Stimulated activated CD4-positive, alpha-beta T cell treated with anti-CD3 and anti-CD28 coated beads, Interleukin-1b, Interleukin-23, amount 100 ng/mL, for 1 hour (primary cell): ENCODE measurements at regions not wholly inside any gene's neighbourhood (a gene's known extent, or its start where the extent isn't known, plus 50 kb on each side); places are given as distances from the start of the nearest gene placed in this dataset.

ENCODE experiments used
- DNase-seq, 2 donors: peaks; one replicate each; pipeline ENCODE4 v3.0.0-alpha.2; 2020; ENCODE audit warnings: low read depth in 2 of 2

- no peak for DNase-seq
Observed at GRCh38 chr2:22817197-22817596, 567.8 kb upstream of the KLHL29 start.

- DNase-seq: no peak
Observed at GRCh38 chr2:22821458-22821857, 563.5 kb upstream of the KLHL29 start.

DNA sequence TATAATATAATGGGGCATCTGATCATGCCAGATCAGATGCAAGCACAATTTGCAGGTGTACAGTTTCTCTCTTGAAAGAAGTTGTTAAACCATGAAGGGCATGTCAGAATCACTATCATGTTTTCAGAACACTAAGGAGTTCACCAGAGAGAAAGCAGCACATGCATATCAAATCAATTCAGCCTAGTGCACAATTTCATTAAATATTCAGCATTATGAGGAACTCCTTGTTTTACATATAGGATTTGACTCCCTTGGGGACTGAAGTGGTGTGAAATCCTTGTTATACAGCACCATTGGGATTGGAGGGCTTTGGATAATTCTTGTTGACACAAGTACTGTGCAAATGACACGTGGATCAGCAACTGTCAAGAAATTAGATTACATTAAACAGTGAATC, 562.1 kb upstream of the KLHL29 start:
- DNase-seq: no peak

DNA sequence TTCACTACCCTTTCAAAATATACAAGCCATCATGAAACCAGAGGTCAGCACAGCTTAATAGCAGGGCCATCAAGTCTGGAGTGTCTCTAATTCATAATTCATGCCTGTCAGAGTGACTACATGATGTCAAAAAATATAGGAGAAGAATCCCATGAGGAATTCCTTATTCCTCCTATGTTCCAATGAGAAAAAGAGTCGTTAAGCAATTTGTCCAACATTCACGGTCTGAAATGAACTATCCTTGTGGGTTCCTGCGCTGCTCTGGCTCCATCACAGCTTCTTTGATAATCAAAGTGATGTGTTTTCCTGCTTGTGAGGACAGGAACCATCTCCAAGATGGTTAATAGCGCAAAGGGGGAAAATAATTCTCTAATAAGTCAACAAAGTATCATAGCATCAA, 560.4 kb upstream of the KLHL29 start:
- DNase-seq: no peak

GRCh38 chr2:22826703-22827102, 558.3 kb upstream of the KLHL29 start:
- no peak for DNase-seq

- DNase-seq: no peak
Observed at GRCh38 chr2:22829791-22830190, 555.2 kb upstream of the KLHL29 start.

- no peak for DNase-seq
Observed at GRCh38 chr2:22832196-22832595, 552.8 kb upstream of the KLHL29 start.

DNA sequence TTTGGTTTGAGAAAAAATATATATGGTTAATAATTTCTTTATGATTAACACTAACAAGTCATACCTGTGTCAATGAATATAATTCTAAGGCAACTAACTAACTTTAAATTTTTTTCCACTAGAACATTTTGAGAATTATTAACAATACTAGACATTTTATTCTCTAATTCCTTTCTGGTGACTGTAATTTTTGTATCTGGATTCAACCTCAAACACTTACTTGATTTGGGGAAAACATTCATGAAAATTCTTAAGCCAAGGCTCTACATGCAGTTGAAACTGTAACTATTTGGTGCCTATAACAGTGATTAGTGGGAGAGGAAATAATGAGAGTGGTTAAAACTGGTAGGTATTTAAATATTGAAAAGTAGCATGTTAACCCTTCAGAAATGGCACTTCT, 546.5 kb upstream of the KLHL29 start:
- no peak for DNase-seq

DNA sequence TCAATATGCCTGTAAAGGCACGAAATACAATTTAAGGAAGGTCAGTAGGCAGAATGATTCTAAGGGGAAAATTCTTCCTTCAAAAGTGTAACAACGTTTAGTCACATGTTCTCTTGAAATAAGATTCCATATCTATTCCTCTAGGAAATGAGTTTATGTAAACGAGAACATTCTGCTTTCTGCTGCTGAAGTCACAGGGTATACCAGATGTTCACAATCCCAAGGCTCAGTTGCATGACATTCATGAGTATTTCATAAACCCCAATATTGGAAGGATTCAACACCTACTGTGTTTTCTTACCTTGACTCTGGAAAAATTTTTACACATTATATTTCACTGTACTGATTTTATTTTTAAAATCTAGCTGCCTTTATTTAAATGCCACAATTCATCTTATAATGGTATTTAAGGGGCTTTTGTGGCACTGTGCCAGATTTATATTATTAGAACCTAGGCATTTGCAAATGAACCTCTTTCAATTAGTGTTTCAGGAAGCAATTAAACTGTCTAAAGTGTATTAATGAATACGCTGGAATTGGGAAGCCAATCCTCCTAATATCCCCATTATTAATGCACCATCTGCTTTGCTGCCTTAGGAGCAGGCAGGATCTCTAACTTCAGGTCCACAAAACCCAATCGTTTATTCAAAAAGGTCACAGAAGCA, 542.6 kb upstream of the KLHL29 start:
- no peak for DNase-seq

- no peak for DNase-seq
Observed at GRCh38 chr2:22843919-22844537, 541.0 kb upstream of the KLHL29 start.

- no peak for DNase-seq
Observed at GRCh38 chr2:22850310-22850709, 534.7 kb upstream of the KLHL29 start.

DNA sequence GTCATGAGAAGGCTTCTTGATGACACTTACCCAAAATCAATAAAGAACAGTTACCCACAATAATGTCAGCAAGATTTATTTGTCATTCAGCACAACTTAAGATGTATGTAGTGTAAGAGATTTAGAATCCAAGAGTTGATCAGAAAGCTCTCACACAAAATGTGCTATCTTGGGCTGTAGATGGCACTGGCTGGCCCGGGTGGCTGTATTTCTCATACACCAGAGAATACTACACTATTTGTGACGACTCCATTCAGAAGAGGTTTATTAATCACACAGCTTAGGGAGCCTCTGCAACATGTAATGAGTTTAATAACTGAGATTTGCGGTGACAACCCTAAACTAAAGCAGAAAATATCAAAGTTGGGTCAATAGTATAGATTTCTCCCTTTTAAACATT, 530.4 kb upstream of the KLHL29 start:
- no peak for DNase-seq

- DNase-seq: no peak
Observed at GRCh38 chr2:22855081-22855480, 529.9 kb upstream of the KLHL29 start.

DNA sequence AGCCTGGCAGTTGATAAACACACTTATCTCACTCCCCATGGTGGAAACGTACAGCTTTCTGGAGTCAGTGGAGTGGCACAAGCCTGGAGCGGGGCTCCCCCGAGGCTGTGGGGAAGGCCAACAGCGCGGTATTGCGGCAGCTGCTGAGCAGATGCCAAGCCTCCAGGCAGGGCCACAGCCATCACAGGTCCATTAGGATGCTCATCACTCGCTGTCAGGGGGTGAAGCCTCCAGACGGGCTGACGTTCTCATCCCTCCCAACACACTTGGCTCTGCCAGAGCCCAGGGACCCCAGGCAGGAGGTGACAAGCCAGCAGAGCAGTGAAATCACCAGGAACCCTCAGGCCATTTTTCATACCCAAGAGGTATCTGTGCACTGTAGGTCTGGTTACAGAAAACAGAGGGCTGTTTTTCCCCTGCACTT, 529.2 kb upstream of the KLHL29 start:
- no peak for DNase-seq

DNA sequence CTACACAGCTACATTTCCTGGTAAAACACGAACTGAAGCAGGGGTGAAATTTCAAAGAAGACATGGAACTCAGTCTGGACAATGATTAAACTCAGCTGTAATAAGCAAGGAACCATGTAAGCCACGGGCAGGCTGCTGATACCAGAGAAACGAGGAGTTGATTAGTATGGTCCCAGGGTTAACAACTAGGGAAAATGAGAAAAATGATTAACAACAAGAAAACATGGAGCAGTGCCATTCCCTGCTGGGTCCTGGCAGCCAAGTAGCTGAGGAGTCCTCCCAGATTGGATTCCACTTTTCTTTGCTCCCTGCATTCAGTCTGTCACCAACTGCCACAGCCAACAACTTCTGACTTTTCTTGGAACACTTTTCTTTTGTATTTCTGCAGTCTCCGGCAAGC, 517.0 kb upstream of the KLHL29 start:
- DNase-seq: no peak

DNA sequence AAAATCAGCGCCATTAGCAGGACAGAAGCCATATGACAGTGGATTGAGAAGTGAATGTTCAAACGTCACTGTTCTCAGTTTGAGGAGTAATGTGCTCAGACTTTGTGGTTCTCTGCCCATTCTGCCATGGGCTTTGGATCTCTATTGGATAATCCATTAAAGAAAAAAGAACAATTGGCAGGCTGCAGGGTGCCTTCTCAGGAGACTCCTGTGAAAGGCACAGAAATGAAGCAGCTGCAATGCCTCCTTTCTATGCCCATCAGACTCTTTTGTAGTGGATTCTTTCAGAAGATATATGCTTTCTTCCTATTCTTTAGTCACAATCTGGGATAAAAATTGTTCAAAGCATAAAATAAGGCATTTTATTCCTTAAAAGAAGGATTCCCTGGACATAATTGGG, 506.9 kb upstream of the KLHL29 start:
- no peak for DNase-seq

DNA sequence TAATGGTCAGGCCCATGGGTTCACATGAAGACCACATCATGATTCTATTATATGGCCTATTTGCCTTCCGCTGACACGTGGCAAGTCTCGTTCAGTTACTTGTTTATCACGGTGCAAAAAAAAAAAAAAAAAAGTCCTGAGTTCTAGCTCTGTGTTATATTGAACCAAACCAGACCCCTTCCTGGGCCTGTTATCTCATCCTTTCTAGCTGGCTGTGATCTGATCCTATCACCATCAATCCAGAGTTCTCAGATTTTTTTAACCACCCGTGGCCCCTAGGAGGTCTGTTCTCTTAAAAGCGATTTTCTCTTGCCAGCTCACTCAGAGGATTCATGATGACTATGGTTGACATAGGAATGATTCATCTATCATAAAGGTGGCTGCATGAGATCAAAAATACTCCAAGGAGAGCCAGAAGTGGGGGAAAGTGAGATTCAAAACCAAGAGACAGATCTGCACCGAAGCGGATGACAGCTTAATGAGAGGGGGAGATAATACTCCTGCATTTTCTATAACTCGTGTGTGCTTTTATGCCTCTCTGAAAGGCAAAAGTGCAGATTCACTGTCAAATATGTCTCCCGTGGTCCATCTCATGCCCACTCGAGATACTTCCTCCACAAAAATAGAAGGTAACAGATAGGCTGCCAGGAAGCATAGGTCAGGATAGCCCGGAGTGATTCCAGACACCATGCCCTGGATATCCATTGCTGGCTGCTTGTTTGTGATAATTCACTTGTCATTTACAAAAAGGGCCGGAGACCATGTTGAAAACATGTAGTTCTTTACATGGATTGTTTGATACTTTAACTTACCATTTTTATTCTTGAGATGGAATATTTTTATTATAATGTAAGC, 505.7 kb upstream of the KLHL29 start:
- no peak for DNase-seq

GRCh38 chr2:22880161-22880560, 504.8 kb upstream of the KLHL29 start:
- DNase-seq: no peak

DNA sequence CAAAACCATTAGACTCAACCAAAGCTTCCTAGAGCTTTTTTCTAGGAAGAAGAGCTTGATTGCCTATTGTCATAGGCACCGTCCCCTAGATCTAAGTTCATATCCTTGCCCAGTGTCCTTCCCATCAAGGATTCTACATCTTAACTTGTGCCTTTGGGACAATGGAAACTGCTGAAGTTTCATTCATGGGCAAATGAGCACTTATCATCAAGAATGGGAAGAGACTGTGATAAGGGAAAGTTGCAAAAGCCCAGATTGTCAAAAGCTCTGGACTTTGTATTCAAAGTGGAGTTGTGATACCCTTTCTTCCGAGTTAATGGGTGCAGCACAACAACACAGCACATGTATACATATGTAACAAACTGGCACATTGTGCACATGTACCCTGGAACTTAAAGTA, 503.0 kb upstream of the KLHL29 start:
- DNase-seq: no peak

DNA sequence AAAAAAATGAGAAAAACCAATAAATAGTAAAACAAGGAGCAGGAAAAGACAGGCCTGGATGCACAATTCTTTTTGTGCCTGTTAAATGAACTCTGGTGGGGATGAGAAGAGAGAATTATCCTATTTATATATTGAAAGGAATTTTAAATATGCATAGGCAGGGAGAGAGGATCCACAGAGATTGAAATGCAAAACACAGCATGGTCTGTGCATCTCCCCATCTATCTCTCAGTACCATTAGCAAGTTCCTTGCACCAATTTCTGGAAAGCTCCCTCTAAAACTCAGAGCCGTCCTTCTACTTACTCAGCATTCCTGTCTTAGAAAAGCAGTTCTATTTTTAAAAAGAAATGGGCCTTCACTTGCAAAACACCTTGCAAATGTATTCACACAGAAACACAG, 502.3 kb upstream of the KLHL29 start:
- no peak for DNase-seq

GRCh38 chr2:22883054-22883453, 501.9 kb upstream of the KLHL29 start:
- no peak for DNase-seq

DNA sequence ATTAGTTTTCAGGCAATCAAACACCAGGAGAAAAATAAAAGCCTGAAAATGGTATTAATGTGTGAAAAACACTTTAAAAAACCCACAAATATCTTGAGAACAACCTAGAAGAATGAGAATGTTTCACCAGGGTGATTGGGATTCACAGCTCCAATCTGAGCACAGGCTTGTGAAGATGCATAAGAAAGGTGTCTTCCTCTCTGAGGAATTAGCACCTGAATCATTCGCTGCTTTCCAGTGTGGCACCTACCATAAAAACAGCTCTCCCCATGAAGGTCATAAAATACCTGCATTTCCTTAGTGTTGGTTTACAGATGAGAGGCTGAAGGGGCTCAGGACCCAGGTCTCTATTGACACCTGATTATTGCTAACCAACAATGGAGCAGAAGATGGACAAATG, 499.7 kb upstream of the KLHL29 start:
- no peak for DNase-seq

GRCh38 chr2:22887426-22887825, 497.6 kb upstream of the KLHL29 start:
- no peak for DNase-seq
